Suppressor macrophage (primary cell): ENCODE measurements at regions not wholly inside any gene's neighbourhood (a gene's known extent, or its start where the extent isn't known, plus 50 kb on each side); places are given as distances from the start of the nearest gene placed in this dataset.

Experiments
- DNase-seq, 4 experiments: peaks; one replicate each; pipeline ENCODE4 v3.0.0-alpha.2; 2020 to 2022

GRCh38 chr20:7716286-7716972 lies 223.8 kb downstream of the HAO1 start:
- no peak for DNase-seq

DNA sequence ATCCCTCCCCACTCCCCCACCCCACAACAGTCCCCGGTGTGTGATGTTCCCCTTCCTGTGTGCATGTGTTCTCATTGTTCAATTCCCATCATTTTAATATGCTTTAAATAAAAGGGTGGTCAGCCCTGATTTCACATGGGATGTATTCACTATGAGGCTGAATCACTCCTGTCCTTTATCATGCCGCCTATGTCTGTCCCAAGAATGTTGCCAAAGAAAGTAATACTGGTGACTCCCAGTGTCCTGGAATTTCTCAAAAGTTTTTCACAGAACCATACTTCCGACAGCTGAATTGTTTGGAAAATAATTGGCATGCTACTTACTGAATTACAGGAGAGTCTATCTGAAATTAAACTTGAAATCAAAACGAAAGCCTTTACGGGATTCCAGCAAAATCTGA lies 217.7 kb downstream of the HAO1 start:
- DNase-seq, result no peak

- DNase-seq, result no peak
Measured at GRCh38 chr20:7723284-7723683, 217.0 kb downstream of the HAO1 start.

DNA sequence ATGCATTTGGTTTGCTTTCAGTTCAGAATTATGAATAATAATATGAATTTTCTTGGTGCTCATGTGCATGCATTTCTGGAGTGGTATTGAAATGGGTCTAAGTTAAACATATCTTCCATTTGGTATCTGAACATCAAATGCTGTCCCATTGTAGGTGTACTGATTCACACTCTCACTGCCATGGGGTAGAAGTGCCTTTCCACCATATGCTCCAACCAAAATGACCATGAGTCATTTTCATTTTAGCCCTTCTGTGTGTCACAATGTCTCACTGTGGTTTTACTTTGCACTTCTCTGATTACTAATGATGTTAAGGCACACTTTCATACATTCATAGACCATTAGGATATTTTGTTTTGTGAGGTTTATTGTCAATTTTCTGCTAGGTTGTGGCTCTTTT lies 211.9 kb downstream of the HAO1 start:
- no peak for DNase-seq

GRCh38 chr20:7734216-7734615 lies 206.0 kb downstream of the HAO1 start:
- DNase-seq, result no peak

- no peak for DNase-seq
Measured at GRCh38 chr20:7736336-7736735, 203.9 kb downstream of the HAO1 start.

GRCh38 chr20:7741866-7742265 lies 198.4 kb downstream of the HAO1 start:
- DNase-seq, result no peak

DNA sequence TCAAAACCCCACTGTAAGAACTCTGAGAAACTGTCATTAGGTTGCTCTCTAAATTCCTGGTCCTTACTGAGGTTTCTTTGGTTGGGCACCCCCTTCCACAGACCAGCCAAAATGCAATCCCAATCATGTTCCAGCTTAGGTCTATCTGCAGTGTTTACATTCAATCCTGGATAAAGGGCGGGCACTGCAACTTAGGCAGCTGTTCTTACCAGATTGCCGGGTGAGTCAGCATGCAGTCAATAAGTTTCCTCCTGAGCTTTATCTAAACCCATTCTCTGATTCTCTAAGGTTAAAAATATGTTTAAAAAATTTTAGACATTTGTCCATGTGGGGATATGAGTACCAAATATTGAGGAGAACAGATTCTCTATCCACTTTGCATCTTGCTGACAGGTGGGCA lies 197.8 kb downstream of the HAO1 start:
- DNase-seq, result no peak

GRCh38 chr20:7744411-7744810 lies 195.8 kb downstream of the HAO1 start:
- no peak for DNase-seq

DNA sequence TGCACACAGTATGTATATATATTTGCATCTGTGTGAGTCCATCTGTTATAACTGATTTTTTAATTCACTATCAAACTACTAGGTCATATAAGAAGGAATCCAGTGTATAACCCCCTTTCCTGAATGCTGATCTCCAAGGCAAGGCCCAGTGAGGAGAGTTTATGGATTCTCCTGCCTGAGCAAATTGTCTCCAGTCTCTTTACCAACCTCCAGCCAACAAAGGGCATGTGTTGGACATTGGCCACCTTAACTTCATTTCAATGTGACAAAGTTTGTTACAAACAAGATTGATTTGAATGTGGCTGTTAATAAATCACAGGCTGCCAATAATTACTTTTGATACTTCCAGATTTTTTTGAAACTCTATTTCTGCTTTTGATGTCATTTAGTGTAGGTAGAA lies 191.6 kb downstream of the HAO1 start:
- DNase-seq, result no peak

- no peak for DNase-seq
Measured at GRCh38 chr20:7754102-7754501, 186.2 kb downstream of the HAO1 start.

DNA sequence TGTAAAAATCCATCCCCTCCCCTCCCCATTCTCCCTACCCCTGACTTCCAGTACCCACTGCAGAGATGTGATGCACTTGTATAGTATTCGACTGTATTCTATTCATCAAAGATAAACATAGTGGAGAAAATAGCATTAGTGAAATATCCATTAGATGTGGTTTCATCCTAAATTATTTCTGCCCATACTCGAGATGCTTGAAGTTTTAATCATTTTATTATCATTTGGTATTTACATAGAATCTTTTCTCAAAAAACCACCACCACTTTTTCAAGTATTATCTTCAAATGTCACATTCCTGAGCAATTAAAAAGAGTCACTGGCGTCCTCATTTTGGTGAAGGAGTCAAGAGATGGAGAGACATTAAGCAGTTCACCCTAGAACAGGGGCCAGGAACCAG lies 181.9 kb downstream of the HAO1 start:
- no peak for DNase-seq

DNA sequence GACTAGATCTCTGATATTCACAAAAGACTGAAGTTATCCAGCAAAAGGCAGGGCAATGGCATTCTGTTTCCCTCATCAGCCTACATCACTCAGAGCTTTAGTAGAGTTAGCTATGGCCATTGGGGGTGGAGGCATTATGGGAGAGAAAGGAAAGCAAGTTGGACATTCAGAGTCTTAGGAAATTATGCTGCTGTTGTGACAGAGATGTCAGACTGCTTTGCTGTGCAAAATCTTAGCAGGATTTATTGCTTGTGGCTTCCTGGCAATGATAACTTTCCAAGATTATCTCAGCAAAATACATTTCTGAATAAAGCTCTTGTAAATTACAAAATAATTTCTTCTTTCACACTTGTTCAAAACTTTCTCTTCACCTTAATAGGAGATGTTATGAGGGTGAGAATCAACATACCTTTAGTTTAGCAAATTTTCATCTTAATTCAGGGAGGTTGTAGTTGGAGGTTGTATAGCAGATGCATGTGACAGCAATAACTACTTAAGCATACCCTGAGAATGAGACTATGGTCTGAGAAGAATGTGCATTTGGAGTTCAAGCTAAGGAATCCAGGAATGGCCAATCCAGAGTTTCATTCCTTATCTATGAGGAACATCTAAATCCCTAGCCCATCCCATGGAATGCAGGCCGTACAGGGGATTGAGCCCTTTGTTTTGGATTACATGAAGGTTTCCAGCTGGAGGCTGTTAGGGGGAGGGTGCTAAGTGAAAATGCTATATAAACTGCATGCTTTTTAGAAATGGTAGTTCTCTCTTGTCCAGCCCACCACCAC lies 179.8 kb downstream of the HAO1 start:
- DNase-seq, result no peak

DNA sequence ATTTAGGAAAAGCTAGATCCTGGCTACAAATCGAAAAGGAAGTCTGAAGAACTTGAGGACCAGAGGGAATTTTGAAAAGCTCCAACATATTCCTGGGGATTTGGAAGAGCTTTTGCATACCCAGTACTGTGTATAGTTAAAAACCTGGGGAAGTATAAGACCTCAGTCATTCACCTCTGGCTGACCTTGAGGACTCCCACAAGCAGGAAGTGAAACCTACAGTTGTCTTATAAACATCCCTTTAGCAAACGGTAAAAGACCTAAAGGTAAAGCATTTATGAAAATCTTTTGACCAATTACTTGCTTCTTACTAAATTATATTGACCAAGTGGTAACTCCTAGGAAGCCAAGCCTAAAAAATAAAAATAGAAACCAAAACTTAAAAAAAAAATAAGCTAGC lies 175.0 kb downstream of the HAO1 start:
- DNase-seq, result peak in 2 of 4 experiments; percentile 1

DNA sequence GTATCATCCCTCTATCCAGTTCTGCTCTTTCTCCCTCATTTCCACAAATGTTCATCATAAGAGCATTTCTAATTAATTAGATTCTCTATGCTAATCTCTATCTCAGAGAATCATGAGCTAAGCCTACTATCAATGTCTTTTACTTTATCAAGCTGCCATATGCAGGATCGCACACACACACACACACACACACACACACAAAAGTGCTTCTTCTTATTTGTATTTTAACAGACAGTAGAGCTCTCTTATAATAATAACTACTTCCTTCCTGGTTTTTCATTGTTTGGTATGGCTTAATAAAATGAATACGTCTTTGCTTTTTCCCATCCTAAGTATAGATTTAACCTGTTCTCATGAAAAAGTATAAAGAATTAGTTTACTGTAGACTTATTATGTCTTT lies 170.2 kb downstream of the HAO1 start:
- DNase-seq, result no peak

DNA sequence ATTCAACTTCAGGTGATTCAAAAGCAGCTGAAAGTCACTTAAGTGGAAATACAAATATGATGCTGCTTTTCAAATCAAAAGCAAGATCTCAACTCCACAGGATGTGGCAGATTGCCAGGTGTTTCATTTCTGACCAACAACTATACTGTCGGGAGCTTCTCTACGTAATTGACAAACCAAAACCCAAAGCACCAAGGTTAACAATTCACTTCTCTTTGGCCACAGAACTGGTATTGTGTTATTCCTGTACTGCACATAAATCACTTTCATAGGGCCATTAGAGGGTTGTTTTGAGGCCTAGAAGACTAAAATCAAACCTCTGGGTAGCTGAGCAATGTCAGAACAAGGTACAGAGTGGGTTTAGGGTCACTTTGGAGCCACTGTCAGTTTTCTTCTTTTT lies 169.7 kb downstream of the HAO1 start:
- no peak for DNase-seq

DNA sequence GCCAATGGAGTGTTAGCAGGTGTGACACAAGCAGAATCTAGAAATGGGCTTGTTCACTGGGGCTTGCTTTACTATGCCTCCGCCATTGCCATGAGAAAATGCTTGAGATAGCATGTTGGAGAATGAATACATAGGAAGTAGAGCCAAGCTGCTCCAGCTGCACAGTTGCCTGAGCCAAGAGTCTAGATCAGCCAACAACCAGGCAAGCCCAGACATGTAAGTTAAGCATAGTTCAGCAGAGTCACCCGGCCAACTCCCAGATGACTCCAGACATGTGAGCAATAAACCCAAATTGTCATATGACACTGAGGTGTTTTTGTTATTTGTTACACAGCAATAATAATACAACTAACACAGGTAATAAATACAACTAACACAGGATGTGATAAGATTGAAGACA lies 167.9 kb downstream of the HAO1 start:
- no peak for DNase-seq

DNA sequence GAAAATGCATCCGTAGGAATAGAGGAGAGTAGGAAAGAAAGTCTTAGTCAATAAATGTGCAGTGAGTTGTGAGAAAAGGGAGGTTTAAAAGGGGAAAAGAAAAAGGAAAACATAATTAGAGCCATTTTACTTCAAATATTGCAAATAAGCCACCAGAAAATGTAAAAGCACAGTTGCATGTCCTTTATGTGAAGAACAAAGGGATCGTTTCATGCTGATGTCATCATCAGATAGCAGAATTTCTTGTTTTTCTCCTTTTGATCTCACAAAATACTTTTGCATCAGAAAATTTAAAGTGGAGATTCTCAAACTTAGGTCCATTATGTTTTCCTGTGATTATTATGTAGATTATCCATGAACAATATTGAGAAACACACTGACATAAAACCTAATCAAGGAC lies 166.7 kb downstream of the HAO1 start:
- no peak for DNase-seq

- DNase-seq, result no peak
Measured at GRCh38 chr20:7775072-7775471, 165.2 kb downstream of the HAO1 start.

DNA sequence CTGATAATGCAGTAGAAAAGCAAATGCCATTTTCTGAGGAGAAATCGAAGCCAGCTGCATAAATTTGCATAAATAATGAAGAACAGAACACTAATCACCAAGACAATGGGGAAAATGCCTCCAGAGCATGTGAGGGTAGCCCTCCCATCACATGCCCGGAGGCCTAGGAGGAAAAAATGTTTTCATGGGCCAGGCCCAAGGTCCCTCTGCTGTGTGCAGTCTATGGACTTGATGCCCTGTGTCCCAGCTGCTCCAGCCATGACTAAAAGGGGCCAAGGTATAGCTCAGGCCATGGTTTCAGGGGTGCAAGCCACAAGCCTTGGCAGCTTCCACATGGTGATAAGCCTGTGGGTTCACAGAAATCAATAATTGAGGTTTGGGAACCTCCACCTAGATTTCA lies 164.1 kb downstream of the HAO1 start:
- DNase-seq, result no peak

- no peak for DNase-seq
Measured at GRCh38 chr20:7790189-7790588, 150.1 kb downstream of the HAO1 start.

DNA sequence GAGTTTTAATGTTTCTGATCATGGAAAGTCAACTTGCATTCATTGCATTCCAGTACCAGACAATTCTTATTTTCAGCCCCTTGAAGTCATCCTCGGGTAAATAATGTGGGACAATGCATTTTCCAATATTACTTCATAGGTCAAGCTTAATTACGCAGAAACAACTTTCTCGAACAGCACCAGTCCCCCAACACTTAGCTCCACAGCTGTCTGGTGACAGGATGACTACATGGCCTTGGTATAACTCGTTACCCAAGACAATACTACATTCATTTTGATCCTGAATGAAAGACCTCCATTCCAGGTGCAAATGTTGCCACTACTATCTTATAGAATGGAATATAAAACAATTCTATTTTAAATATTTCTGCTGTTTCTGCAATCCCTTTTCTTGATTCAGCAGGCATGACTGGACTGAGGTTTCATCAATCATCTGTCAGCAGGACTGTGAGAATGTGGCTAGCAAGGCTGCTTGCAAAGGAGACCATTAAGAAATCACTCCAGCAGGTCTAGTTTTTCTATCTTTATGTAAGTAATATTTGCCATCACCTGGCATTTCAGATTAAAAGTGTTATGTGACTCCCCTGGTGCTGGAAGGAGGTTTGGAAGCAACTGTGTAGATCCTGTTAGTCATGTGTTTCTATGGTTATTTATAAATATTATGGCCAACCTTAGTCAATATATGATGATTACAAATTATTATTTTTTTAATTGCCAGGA lies 147.9 kb downstream of the HAO1 start:
- no peak for DNase-seq

GRCh38 chr20:7798176-7798575 lies 142.1 kb downstream of the HAO1 start:
- no peak for DNase-seq

- no peak for DNase-seq
Measured at GRCh38 chr20:7799862-7800261, 140.4 kb downstream of the HAO1 start.
